B cell (primary cell): ENCODE measurements at regions not wholly inside any gene's neighbourhood (a gene's known extent, or its start where the extent isn't known, plus 50 kb on each side); places are given as distances from the start of the nearest gene placed in this dataset.

Experiments used
- ATAC-seq: fragments of 200-7000 bp; cut with Tn5 transposase; one replicate; pipeline ENCODE4 v1.10.0; 2021; ENCODE audit warnings: low read depth, mild to moderate bottlenecking, moderate number of reproducible peaks, moderate library complexity
- CTCF ChIA-PET: fragments of 350-600 bp; sonication (Branson Sonifier 250); formaldehyde crosslinking; loops from one replicate; lab custom pipeline; 2021; ENCODE audit warnings: antibody characterized with exemption, inconsistent platforms; lab: Charles Lee
- POLR2A ChIA-PET: fragments of 350-600 bp; sonication (Branson Sonifier 250); formaldehyde crosslinking; loops from one replicate; lab custom pipeline; 2021; ENCODE audit warnings: antibody characterized with exemption; lab: Charles Lee
- DNase-seq: peaks from one replicate; pipeline ENCODE4 v3.0.0; 2013
- H2AFZ ChIP-seq: 2 replicates; pipeline ENCODE4 v1.6.1; 2012; ENCODE audit warnings: mild to moderate bottlenecking, low read depth, low read length; ENCODE audit not compliant: insufficient read depth, poor library complexity, severe bottlenecking
- H3K27ac ChIP-seq, 2 donors: 1 replicate in 1 of 2; 2 replicates in 1 of 2; pipeline ENCODE4 v1.5.1; 2012 to 2013; ENCODE audit warnings: low read length in 2 of 2, mild to moderate bottlenecking in 2 of 2, moderate library complexity in 1 of 2
- H3K27me3 ChIP-seq, 4 experiments: fragments of 200-600 bp in 1 of 4; sonication (generic) in 1 of 4; replicated peaks in 1 of 4; 1 replicate in 2 of 4; 2 replicates in 2 of 4; pipeline versions ENCODE4 v1.6.1 to v1.7.0; 2013 to 2016; ENCODE audit warnings: low read length in 3 of 4, mild to moderate bottlenecking in 2 of 4, mixed read lengths in 1 of 4, moderate library complexity in 1 of 4; ENCODE audit not compliant: insufficient read depth in 4 of 4, control insufficient read depth in 3 of 4; ENCODE audit errors: control extremely low read depth in 1 of 4
- H3K36me3 ChIP-seq, 2 experiments: replicated peaks in 1 of 2; 1 replicate in 1 of 2; 2 replicates in 1 of 2; pipeline versions ENCODE4 v1.6.1 to v1.7.1; 2013; ENCODE audit warnings: low read length in 1 of 2; ENCODE audit not compliant: insufficient read depth in 2 of 2, control insufficient read depth in 1 of 2; ENCODE audit errors: control extremely low read depth in 1 of 2, extremely low read depth in 1 of 2
- H3K4me1 ChIP-seq, 2 donors: fragments of 200-600 bp in 1 of 2; sonication (generic) in 1 of 2; 1 replicate in 1 of 2; 2 replicates in 1 of 2; pipeline versions ENCODE4 v1.5.1 to v1.6.1; 2013 to 2017; ENCODE audit warnings: low read length in 2 of 2; ENCODE audit not compliant: control insufficient read depth in 2 of 2, insufficient read depth in 2 of 2
- H3K4me2 ChIP-seq: replicated peaks from 2 replicates; pipeline ENCODE3; 2012; ENCODE audit warnings: mild to moderate bottlenecking, low read depth, low read length; ENCODE audit not compliant: poor library complexity, severe bottlenecking
- H3K4me3 ChIP-seq, 5 experiments: fragments of 200-600 bp in 1 of 5; sonication (generic) in 1 of 5; 1 replicate in 3 of 5; 2 replicates in 2 of 5; pipeline versions ENCODE4 v1.5.1 to v1.7.0; 2011 to 2016; ENCODE audit warnings: low read length in 4 of 5, mild to moderate bottlenecking in 4 of 5, low read depth in 2 of 5, control low read depth in 1 of 5, moderate library complexity in 1 of 5; ENCODE audit not compliant: insufficient read depth in 1 of 5; ENCODE audit errors: control extremely low read depth in 1 of 5, extremely low read depth in 1 of 5
- H3K79me2 ChIP-seq: fragments of 200-600 bp; sonication (generic); one replicate; pipeline ENCODE4 v1.6.0; 2016; ENCODE audit warnings: low read length; ENCODE audit not compliant: control insufficient read depth, insufficient read depth
- H3K9ac ChIP-seq: fragments of 200-600 bp; sonication (generic); 2 replicates; pipeline ENCODE4 v1.6.1; 2017; ENCODE audit warnings: mild to moderate bottlenecking, low read length, moderate library complexity
- H3K9me3 ChIP-seq, 3 donors: one replicate each; pipeline versions ENCODE4 v1.6.1 to v1.7.1; 2013; ENCODE audit warnings: low read length in 2 of 3; ENCODE audit not compliant: control insufficient read depth in 2 of 3, insufficient read depth in 1 of 3; ENCODE audit errors: control extremely low read depth in 1 of 3
- H4K20me1 ChIP-seq: 2 replicates; pipeline ENCODE4 v1.6.0; 2012; ENCODE audit warnings: mild to moderate bottlenecking, low read length; ENCODE audit not compliant: insufficient read depth, control insufficient read depth, poor library complexity, severe bottlenecking
- H3K27ac Mint-ChIP-seq: one replicate; pipeline ENCODE4 v1.8.0; 2021; ENCODE audit warnings: mixed read lengths
- H3K27me3 Mint-ChIP-seq: one replicate; pipeline ENCODE4 v1.8.0; 2021; ENCODE audit warnings: mixed read lengths
- H3K4me1 Mint-ChIP-seq: one replicate; pipeline ENCODE4 v1.8.0; 2021; ENCODE audit warnings: mixed read lengths
- H3K4me3 Mint-ChIP-seq: one replicate; pipeline ENCODE4 v1.8.0; 2021; ENCODE audit warnings: mixed read lengths
- H3K9me3 Mint-ChIP-seq: one replicate; pipeline ENCODE4 v1.8.0; 2022; ENCODE audit warnings: mixed read lengths; ENCODE audit not compliant: insufficient read depth
- EZH2 ChIP-seq: IDR thresholded peaks from 2 replicates; pipeline ENCODE4 v1.6.1; 2012; ENCODE audit warnings: borderline replicate concordance, low read depth, mild to moderate bottlenecking, moderate library complexity, low read length; ENCODE audit not compliant: insufficient read depth, poor library complexity, severe bottlenecking
- WGBS: methylation state at CpG from one replicate; pipeline ENCODE4 v1.1.5; 2013; ENCODE audit warnings: missing lambda C conversion rate; ENCODE audit not compliant: insufficient coverage; 5-methylcytosine and 5-hydroxymethylcytosine counted together
- intact Hi-C: fragments of 100-400 bp; cut with micrococcal nuclease; formaldehyde crosslinking; loops from one replicate; pipeline ENCODE4 v1.10.0; 2022
- TF ChIP-seq, protein P1 (sequence below): fragments of 200-600 bp; IDR thresholded peaks from one replicate; pipeline ENCODE4 v1.8.0; 2022; ENCODE audit warnings: antibody characterized with exemption, mild to moderate bottlenecking

DNA sequence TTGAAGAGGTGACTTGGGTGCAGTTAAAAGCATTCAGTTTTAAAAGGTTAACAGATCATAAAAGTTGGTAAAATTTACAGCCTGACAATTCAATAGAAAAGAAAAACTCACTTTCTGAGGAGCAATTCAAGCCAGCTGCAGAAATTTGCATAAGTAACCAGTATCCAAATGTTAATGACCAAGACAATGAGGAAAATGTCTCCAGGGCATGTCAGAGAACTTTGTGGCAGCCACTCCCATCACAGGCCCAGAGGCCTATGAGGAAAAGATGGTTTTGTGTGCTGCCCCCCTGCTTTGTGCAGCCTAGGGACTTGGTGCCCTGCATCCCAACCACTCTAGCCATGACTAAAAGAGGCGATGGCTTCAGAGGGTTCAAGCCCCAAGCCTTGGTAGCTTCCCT is 1406.5 kb upstream of the ACO1 start:
- Histone ChIP-seq H3K9me3 (peaks cover 0 to 12% (median 0%) of the 10 kb centered on the region in 3 donors), H3K4me1 (no peaks in the 10 kb centered on the region), H4K20me1 (no peaks in the 10 kb centered on the region), H3K27me3 (no peaks in the 10 kb centered on the region), H3K36me3 (no peaks in the 10 kb centered on the region), H3K9ac (no peak overlapping the region), H3K79me2 (no peaks in the 10 kb centered on the region), H2AFZ (no peak overlapping the region), H3K4me3 (no peak overlapping the region), H3K27ac (no peak overlapping the region), H3K4me2 (no peak overlapping the region)
- intact Hi-C loops, result no loop called here
- Mint-ChIP-seq H3K27ac (no peak overlapping the region), H3K4me1 (no peaks in the 10 kb centered on the region), H3K4me3 (no peak overlapping the region), H3K9me3 (peaks cover 4% of the 10 kb centered on the region), H3K27me3 (no peaks in the 10 kb centered on the region)
- DNase-seq, result no peak
- POLR2A ChIA-PET, result no interaction called here
- ATAC-seq, result no peak
- no CpG with 5 or more reads among the region's 1 CpG for WGBS
- CTCF ChIA-PET, result no interaction called here
- TF ChIP-seq, protein P1, sequence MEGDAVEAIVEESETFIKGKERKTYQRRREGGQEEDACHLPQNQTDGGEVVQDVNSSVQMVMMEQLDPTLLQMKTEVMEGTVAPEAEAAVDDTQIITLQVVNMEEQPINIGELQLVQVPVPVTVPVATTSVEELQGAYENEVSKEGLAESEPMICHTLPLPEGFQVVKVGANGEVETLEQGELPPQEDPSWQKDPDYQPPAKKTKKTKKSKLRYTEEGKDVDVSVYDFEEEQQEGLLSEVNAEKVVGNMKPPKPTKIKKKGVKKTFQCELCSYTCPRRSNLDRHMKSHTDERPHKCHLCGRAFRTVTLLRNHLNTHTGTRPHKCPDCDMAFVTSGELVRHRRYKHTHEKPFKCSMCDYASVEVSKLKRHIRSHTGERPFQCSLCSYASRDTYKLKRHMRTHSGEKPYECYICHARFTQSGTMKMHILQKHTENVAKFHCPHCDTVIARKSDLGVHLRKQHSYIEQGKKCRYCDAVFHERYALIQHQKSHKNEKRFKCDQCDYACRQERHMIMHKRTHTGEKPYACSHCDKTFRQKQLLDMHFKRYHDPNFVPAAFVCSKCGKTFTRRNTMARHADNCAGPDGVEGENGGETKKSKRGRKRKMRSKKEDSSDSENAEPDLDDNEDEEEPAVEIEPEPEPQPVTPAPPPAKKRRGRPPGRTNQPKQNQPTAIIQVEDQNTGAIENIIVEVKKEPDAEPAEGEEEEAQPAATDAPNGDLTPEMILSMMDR, result no peak
- no peak for TF ChIP-seq EZH2

DNA sequence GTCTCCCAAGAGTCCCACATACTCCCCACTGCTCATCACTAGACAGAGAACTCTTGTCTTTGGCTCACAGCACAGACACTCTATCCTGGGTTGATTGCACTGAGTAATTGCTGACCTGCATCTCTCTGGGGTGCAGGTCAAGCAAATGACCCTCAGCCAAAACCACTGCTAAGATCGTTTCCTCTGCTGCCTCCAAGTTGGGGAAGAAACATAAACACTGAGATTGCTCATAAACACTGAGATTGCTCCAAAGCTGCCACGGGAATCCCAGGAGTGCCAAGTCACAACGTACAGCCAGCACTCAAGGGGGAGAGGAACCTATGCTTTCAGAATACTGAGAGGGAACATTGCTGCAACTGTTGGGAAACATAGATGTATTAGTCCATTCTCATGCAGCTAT is 1402.1 kb upstream of the ACO1 start:
- Mint-ChIP-seq H3K4me3 (no peak overlapping the region), H3K9me3 (peaks cover 4% of the 10 kb centered on the region), H3K27me3 (no peaks in the 10 kb centered on the region), H3K27ac (no peak overlapping the region), H3K4me1 (no peaks in the 10 kb centered on the region)
- no peaks in the 10 kb centered on the region for H3K4me1 ChIP-seq
- H3K9ac ChIP-seq, result no peak overlapping the region
- H2AFZ ChIP-seq, result no peak overlapping the region
- ChIA-PET CTCF (no interaction called here), POLR2A (no interaction called here)
- H3K4me3 ChIP-seq, result no peak overlapping the region
- peaks cover 0 to 12% (median 0%) of the 10 kb centered on the region in 3 donors for H3K9me3 ChIP-seq
- H3K27ac ChIP-seq, result no peak overlapping the region
- H3K27me3 ChIP-seq, result no peaks in the 10 kb centered on the region
- intact Hi-C loops, result no loop called here
- DNase-seq (no peak), ATAC-seq (no peak)
- WGBS, result 85% methylated on average over 3 of the region's 3 CpGs
- no peaks in the 10 kb centered on the region for H3K36me3 ChIP-seq
- H3K4me2 ChIP-seq, result no peak overlapping the region
- no peaks in the 10 kb centered on the region for H4K20me1 ChIP-seq
- TF ChIP-seq, protein P1, result no peak
- no peak for TF ChIP-seq EZH2
- H3K79me2 ChIP-seq, result no peaks in the 10 kb centered on the region
